Brain microvascular endothelial cell (primary cell): ENCODE measurements at regions not wholly inside any gene's neighbourhood (a gene's known extent, or its start where the extent isn't known, plus 50 kb on each side); places are given as distances from the start of the nearest gene placed in this dataset.

Experiments used
- DNase-seq: peaks from one replicate; pipeline ENCODE4 v3.0.0-alpha.2; 2020
- H3K27ac ChIP-seq: fragments of 250-450 bp; sonication (Bioruptor Pico); 2 replicates; pipeline ENCODE4 v1.5.1; 2020; ENCODE audit warnings: mild to moderate bottlenecking, moderate library complexity
- H3K27me3 ChIP-seq: fragments of 250-450 bp; sonication (Bioruptor Pico); replicated peaks from 2 replicates; pipeline ENCODE4 v1.5.1; 2020; ENCODE audit warnings: mild to moderate bottlenecking
- H3K36me3 ChIP-seq: fragments of 250-450 bp; sonication (Bioruptor Pico); replicated peaks from 2 replicates; pipeline ENCODE4 v1.5.1; 2020; ENCODE audit warnings: mild to moderate bottlenecking
- H3K4me3 ChIP-seq: 2 replicates; pipeline ENCODE4 v1.5.1; 2011; ENCODE audit warnings: low read depth, mild to moderate bottlenecking, control low read depth, low read length, moderate library complexity
- in situ Hi-C: cut with HindIII; loops from 2 replicates; pipeline ENCODE4 v1.10.0; 2017; ENCODE audit warnings: low sequenced_read_pairs, low pct_ligation_motif_present
- TF ChIP-seq, protein P1 (sequence below): IDR thresholded peaks from 2 replicates; pipeline ENCODE4 v1.5.1; 2011; ENCODE audit warnings: low read depth, mild to moderate bottlenecking, moderate library complexity, low read length, control low read depth, inconsistent platforms; ENCODE audit errors: missing control alignments

DNA sequence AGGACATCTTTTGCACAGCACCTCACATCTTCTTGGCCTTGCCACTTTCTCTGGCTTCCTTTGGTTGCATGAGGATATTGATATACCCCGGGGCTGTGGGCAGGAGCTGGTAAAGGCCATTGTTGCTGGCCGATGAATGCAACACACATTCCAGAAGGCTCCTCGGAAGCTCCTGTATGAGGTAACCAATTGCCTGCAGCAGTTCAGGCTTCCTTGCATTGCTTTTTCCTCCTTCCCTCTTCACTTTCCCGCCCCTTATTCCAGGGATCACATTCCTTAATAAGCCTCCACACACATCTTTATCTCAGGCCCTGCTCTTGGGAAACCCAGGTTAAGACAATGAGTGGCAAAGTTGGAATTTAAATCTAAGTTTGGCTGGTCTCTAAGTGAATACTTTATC, 505.4 kb upstream of the CLINT1 start:
- in situ Hi-C loops, result no loop called here
- TF ChIP-seq, protein P1, sequence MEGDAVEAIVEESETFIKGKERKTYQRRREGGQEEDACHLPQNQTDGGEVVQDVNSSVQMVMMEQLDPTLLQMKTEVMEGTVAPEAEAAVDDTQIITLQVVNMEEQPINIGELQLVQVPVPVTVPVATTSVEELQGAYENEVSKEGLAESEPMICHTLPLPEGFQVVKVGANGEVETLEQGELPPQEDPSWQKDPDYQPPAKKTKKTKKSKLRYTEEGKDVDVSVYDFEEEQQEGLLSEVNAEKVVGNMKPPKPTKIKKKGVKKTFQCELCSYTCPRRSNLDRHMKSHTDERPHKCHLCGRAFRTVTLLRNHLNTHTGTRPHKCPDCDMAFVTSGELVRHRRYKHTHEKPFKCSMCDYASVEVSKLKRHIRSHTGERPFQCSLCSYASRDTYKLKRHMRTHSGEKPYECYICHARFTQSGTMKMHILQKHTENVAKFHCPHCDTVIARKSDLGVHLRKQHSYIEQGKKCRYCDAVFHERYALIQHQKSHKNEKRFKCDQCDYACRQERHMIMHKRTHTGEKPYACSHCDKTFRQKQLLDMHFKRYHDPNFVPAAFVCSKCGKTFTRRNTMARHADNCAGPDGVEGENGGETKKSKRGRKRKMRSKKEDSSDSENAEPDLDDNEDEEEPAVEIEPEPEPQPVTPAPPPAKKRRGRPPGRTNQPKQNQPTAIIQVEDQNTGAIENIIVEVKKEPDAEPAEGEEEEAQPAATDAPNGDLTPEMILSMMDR, result no peak
- DNase-seq, result no peak
- H3K27ac ChIP-seq, result no peak overlapping the region
- H3K4me3 ChIP-seq, result no peak overlapping the region
- H3K27me3 ChIP-seq, result no peaks in the 10 kb centered on the region
- H3K36me3 ChIP-seq, result no peaks in the 10 kb centered on the region

DNA sequence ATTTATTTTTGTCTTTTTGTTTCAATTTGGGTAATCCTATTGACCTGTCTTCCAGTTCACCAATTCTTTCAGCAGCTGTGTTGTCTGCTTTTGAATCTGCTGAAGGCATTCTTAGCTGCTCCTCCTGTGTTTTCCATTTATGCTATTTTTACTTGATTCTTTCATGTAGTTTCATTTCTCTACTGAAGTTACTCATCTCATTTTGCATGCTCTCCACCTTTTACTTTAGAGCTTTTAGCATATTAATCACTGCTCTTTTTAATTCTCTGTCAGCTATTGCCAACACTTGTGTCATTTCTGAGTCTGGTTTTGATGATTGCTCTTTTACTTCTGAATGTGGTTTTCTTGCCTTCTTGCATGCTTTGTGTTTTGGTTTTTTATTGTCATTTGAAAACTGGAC, 496.0 kb upstream of the CLINT1 start:
- Histone ChIP-seq H3K36me3 (no peaks in the 10 kb centered on the region), H3K27me3 (no peaks in the 10 kb centered on the region), H3K27ac (no peak overlapping the region), H3K4me3 (no peak overlapping the region)
- TF ChIP-seq, protein P1, result no peak
- in situ Hi-C loops, result no loop called here
- no peak for DNase-seq

DNA sequence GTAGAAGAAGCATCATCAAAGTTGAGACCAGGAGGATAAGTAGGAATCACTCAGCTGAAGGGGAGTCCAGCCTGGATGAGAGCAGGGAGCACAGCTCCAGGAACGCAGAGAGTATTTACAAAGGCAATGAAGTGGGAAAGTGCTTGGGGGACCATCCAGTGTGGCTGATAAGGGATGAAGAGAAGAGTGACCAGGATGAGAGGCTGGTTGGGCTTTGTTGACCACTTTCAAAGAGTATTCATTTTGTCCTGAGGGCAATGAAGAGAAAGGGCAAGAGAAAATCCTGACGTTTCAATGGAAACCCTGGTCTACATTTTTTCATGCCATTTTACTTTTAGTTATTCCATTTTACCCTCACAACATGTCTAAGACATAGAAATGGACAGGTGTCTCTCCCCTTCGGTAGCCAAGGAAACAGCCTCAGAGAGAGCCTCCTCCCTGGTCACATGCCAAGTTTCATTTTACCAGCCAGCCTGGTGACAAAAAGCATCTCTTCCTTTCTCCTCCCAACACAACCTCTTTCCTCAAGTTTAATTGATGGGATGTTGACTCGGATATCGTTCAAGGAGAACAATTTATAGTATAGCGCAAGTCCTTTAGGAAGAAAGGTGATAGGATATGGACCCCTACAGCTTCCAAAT, 492.7 kb upstream of the CLINT1 start:
- no peaks in the 10 kb centered on the region for H3K27me3 ChIP-seq
- in situ Hi-C loops, result no loop called here
- DNase-seq, result no peak
- TF ChIP-seq, protein P1, result no peak
- no peak overlapping the region for H3K27ac ChIP-seq
- no peaks in the 10 kb centered on the region for H3K36me3 ChIP-seq
- H3K4me3 ChIP-seq, result no peak overlapping the region

DNA sequence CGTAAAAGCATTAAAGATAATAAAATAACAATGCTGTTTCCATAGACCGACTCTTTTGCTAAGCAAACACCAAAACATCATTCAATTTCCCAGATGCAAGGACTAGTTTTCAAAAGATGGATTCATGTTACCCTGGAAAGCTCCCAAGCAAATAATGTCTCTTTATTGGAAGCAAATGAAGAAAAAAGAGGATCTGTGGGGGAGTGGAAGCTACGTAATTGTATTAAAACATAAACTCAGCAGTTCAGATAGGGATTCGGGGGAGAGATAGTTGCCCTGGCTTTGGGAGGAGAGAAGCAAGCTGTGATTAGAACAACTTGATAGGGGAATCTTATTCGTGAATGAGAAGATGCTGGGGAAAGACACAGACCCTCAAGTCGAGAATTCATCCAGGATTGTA, 491.0 kb upstream of the CLINT1 start:
- Histone ChIP-seq H3K4me3 (no peak overlapping the region), H3K27ac (no peak overlapping the region), H3K27me3 (no peaks in the 10 kb centered on the region), H3K36me3 (no peaks in the 10 kb centered on the region)
- no peak for DNase-seq
- in situ Hi-C loops, result no loop called here
- TF ChIP-seq, protein P1, result no peak

DNA sequence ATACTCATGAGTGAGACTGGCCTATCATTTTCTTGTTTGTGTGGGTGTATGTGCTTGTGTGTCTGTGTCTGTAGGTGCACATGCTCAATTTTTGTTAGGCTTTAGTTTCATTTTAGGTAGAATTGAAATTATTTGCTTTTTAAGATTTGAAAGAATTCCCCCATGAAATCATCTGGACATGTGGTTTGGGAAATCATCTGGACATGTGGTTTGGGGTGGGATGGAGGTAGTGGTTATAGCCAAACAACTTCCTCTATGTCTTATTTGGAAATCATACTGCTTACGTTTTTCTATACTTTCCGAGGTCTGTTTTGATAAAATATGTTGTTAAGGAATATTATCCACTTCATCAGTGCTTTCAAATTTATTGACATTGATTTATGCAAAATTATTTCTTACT, 485.4 kb upstream of the CLINT1 start:
- H3K27me3 ChIP-seq, result no peaks in the 10 kb centered on the region
- no peak for DNase-seq
- TF ChIP-seq, protein P1, result no peak
- H3K27ac ChIP-seq, result no peak overlapping the region
- no peaks in the 10 kb centered on the region for H3K36me3 ChIP-seq
- no peak overlapping the region for H3K4me3 ChIP-seq
- in situ Hi-C loops, result no loop called here

DNA sequence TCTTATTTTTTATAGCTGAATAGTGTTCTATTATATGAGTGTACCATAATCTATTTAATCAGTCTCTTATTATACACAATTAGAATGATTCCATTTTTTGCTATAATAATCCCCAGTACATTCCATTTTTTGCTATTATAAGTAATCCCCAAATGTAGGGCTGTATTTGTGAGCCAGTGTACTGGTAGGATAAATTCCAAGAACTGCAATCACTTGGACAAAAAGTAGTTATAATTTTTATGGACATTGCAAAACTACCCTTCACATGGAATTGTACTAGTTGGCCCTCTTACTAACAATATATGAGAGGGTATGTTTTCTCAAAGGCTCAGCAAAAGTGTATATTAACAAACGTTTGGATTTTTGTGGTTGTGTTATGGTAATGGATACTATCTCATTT, 481.7 kb upstream of the CLINT1 start:
- in situ Hi-C loops, result no loop called here
- no peak overlapping the region for H3K4me3 ChIP-seq
- no peak overlapping the region for H3K27ac ChIP-seq
- H3K36me3 ChIP-seq, result no peaks in the 10 kb centered on the region
- TF ChIP-seq, protein P1, result no peak
- no peaks in the 10 kb centered on the region for H3K27me3 ChIP-seq
- DNase-seq, result no peak
